ENCODE measurements at regions not wholly inside any gene's neighbourhood (a gene's known extent, or its start where the extent isn't known, plus 50 kb on each side); places are given as distances from the start of the nearest gene placed in this dataset.

DNA sequence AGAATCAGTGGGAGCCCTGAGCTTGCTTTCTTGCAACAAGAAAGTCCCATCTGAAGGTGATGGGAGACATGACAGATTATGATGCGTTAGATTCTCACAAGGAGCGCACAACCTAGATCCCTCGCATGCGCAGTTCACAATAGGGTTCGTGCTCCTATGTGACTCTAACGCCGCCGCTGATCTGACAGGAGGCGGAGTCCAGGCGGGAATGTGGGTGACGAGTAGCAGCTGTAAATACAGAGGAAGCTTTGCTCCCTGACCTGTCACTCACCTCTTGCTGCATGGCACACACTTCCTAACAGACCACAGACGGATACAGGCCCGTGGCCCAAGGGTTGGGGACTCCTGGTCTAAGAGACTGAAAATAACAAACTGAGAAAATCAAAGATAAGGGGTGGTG, 1163.4 kb upstream of the AUTS2 start:
- no peak for DNase-seq (ENCODE audit: low read depth in 1 of 2, low spot score in 2 of 2)
- Histone ChIP-seq H4K5ac (ENCODE audit: insufficient read length, low read depth, low read length) (no peak overlapping the region), H3K4me3 (ENCODE audit: extremely low read depth in 1 of 4, insufficient read depth in 2 of 4, low read depth in 3 of 4, low read length in 4 of 4) (no peak overlapping the region), H4K91ac (replicated peaks; ENCODE audit: insufficient read length, low read length) (no peak overlapping the region), H4K8ac (ENCODE audit: extremely low read depth, insufficient read depth, low read length) (no peak overlapping the region), H2AFZ (ENCODE audit: low read length) (no peak overlapping the region), H3K36me3 (ENCODE audit: control insufficient read depth in 2 of 4, insufficient read depth in 4 of 4, low read length in 3 of 4) (no peaks in the 10 kb centered on the region), H2BK5ac (ENCODE audit: low read depth, low read length) (no peak overlapping the region), H4K20me1 (replicated peaks in 1 of 2; ENCODE audit: control insufficient read depth in 1 of 2, insufficient read depth in 2 of 2, low read length in 2 of 2) (no peaks in the 10 kb centered on the region), H3K4ac (replicated peaks; ENCODE audit: insufficient read length, low read depth, low read length) (no peak overlapping the region), H3K9ac (replicated peaks in 1 of 4; ENCODE audit: extremely low read depth in 1 of 4, low read depth in 3 of 4, low read length in 3 of 4) (no peak overlapping the region), H3K4me1 (replicated peaks in 1 of 4; ENCODE audit: control insufficient read depth in 3 of 4, insufficient read depth in 4 of 4, low read length in 3 of 4) (no peaks in the 10 kb centered on the region), H2AK5ac (ENCODE audit: low read depth, low read length) (no peak overlapping the region), H2BK20ac (ENCODE audit: low read length) (no peak overlapping the region), H3K9me3 (ENCODE audit: insufficient read depth in 2 of 2, low read depth in 1 of 2, low read length in 1 of 2) (no peaks in the 10 kb centered on the region), H3K18ac (ENCODE audit: extremely low read depth, low read length) (no peak overlapping the region), H3K56ac (replicated peaks; ENCODE audit: insufficient read length, low read depth, low read length) (no peak overlapping the region), H3K27me3 (replicated peaks in 1 of 4; ENCODE audit: control insufficient read depth in 3 of 4, extremely low read depth in 1 of 4, insufficient read depth in 3 of 4, low read length in 3 of 4) (no peaks in the 10 kb centered on the region), H3K27ac (ENCODE audit: low read depth, low read length) (no peak overlapping the region), H3K79me2 (ENCODE audit: control insufficient read depth in 1 of 2, insufficient read depth in 2 of 2, low read length in 2 of 2) (no peaks in the 10 kb centered on the region), H3K14ac (ENCODE audit: insufficient read length) (no peak overlapping the region), H3K4me2 (ENCODE audit: insufficient read depth in 1 of 2, low read depth in 2 of 2, low read length in 2 of 2) (no peak overlapping the region), H2BK15ac (ENCODE audit: low read length) (no peak overlapping the region), H2BK120ac (replicated peaks; ENCODE audit: low read depth, low read length) (no peak overlapping the region), H3K23ac (ENCODE audit: insufficient read length) (no peak overlapping the region), H3K23me2 (ENCODE audit: low read depth, low read length) (no peaks in the 10 kb centered on the region), H3K79me1 (ENCODE audit: low read depth, low read length) (no peaks in the 10 kb centered on the region), H2BK12ac (ENCODE audit: low read depth, low read length) (no peak overlapping the region)
- FAIRE-seq: no peak
- TF ChIP-seq, protein P1, sequence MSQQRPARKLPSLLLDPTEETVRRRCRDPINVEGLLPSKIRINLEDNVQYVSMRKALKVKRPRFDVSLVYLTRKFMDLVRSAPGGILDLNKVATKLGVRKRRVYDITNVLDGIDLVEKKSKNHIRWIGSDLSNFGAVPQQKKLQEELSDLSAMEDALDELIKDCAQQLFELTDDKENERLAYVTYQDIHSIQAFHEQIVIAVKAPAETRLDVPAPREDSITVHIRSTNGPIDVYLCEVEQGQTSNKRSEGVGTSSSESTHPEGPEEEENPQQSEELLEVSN (IDR thresholded peaks at IDR 0.05): no peak
- TF ChIP-seq GABPA (IDR thresholded peaks at IDR 0.05; ENCODE audit: borderline replicate concordance, insufficient read depth, low read length) (no peak), GTF2F1 (IDR thresholded peaks at IDR 0.05; ENCODE audit: borderline replicate concordance, low read depth, low read length) (no peak), JUND (IDR thresholded peaks at IDR 0.05; ENCODE audit: low read length) (no peak), BACH1 (IDR thresholded peaks at IDR 0.05; ENCODE audit: low read length) (no peak), CHD2 (IDR thresholded peaks at IDR 0.05; ENCODE audit: low read length) (no peak)
- POLR2A ChIA-PET (ENCODE audit: partially characterized antibody): no interaction called here
- WGBS, 2 experiments (ENCODE audit: extremely low coverage in 1 of 2, insufficient coverage in 1 of 2, insufficient read length in 1 of 2, insufficient replicate concordance in 2 of 2, low coverage in 1 of 2, low lambda C conversion rate in 2 of 2, missing lambda C conversion rate in 1 of 2): 86% methylated on average over 13 of the region's 13 CpGs; no CpG with 5 or more reads in 1 of the 2 experiments
- CTCF ChIA-PET (ENCODE audit: partially characterized antibody): interaction anchor here (0.7 to 1.4 kb wide), 4 partner anchors 10 to 798 kb away, joined by 3 to 4 read pairs (median 3); no protein-coding TSS in a partner anchor

Data from H1 (cell line).